GM19452 (cell line): ENCODE measurements at regions not wholly inside any gene's neighbourhood (a gene's known extent, or its start where the extent isn't known, plus 50 kb on each side); places are given as distances from the start of the nearest gene placed in this dataset.
"Not testable (repeated sequence)": the region's sequence is repeated elsewhere in the genome, so short reads cannot be mapped to it uniquely, and the experiment has no call there.

Experiments
- ATAC-seq: cut with Tn5 transposase; IDR thresholded peaks from one replicate; pipeline ENCODE4 v1.9.1; 2021; ENCODE audit not compliant: unreplicated experiment

- no peak for ATAC-seq
These were observed 59.6 kb upstream of the MAN2A1 start for GRCh38 chr5:109630093-109630492.

- no peak for ATAC-seq
These were observed 61.1 kb upstream of the MAN2A1 start for GRCh38 chr5:109628591-109628990.

GRCh38 chr5:109621266-109621665, 68.5 kb upstream of the MAN2A1 start:
- not testable (repeated sequence) for ATAC-seq

- ATAC-seq, result no peak
These were observed 69.1 kb upstream of the MAN2A1 start for GRCh38 chr5:109620651-109621050.

- no peak for ATAC-seq
These were observed 70.1 kb upstream of the MAN2A1 start for GRCh38 chr5:109619606-109620005.

GRCh38 chr5:109619021-109619460, 70.7 kb upstream of the MAN2A1 start:
- ATAC-seq, result no peak

GRCh38 chr5:109614981-109615380, 74.7 kb upstream of the MAN2A1 start:
- ATAC-seq, result no peak

GRCh38 chr5:109614301-109614700, 75.4 kb upstream of the MAN2A1 start:
- ATAC-seq, result no peak

GRCh38 chr5:109612278-109612905, 77.3 kb upstream of the MAN2A1 start:
- no peak for ATAC-seq

GRCh38 chr5:109611505-109611904, 78.2 kb upstream of the MAN2A1 start:
- ATAC-seq, result no peak

- ATAC-seq, result no peak
These were observed 78.7 kb upstream of the MAN2A1 start for GRCh38 chr5:109611061-109611460.

- no peak for ATAC-seq
These were observed 79.1 kb upstream of the MAN2A1 start for GRCh38 chr5:109610581-109610980.

- no peak for ATAC-seq
These were observed 84.5 kb upstream of the MAN2A1 start for GRCh38 chr5:109605207-109605730.

- ATAC-seq, result no peak
These were observed 85.0 kb upstream of the MAN2A1 start for GRCh38 chr5:109604758-109605157.

GRCh38 chr5:109601736-109602135, 88.0 kb upstream of the MAN2A1 start:
- no peak for ATAC-seq

- no peak for ATAC-seq
These were observed 91.8 kb upstream of the MAN2A1 start for GRCh38 chr5:109597893-109598292.

- no peak for ATAC-seq
These were observed 95.5 kb upstream of the MAN2A1 start for GRCh38 chr5:109594217-109594616.

GRCh38 chr5:109590799-109591198, 98.9 kb upstream of the MAN2A1 start:
- no peak for ATAC-seq

- ATAC-seq, result no peak
These were observed 99.7 kb upstream of the MAN2A1 start for GRCh38 chr5:109589986-109590385.

- ATAC-seq, result no peak
These were observed 100.5 kb upstream of the MAN2A1 start for GRCh38 chr5:109589239-109589638.

GRCh38 chr5:109588281-109589035, 101.3 kb upstream of the MAN2A1 start:
- ATAC-seq, result no peak

GRCh38 chr5:109584986-109585599, 104.6 kb upstream of the MAN2A1 start:
- ATAC-seq, result no peak
